Activated naive CD4-positive, alpha-beta T cell treated with anti-CD3 and anti-CD28 coated beads, Interleukin-2, amount 10 ng/mL, durations not matched to agents 7 days and 5 days (primary cell): ENCODE measurements at regions not wholly inside any gene's neighbourhood (a gene's known extent, or its start where the extent isn't known, plus 50 kb on each side); places are given as distances from the start of the nearest gene placed in this dataset.

Experiments
- CTCF ChIA-PET: fragments of 350-600 bp; sonication (Branson Sonifier 250); formaldehyde crosslinking; loops from one replicate; lab custom pipeline; 2021; ENCODE audit warnings: antibody characterized with exemption; lab: Charles Lee
- DNase-seq: peaks from one replicate; pipeline ENCODE4 v3.0.0-alpha.2; 2020
- H3K27ac Mint-ChIP-seq: one replicate; pipeline ENCODE4 v1.8.0; 2021; ENCODE audit warnings: mild to moderate bottlenecking, moderate library complexity, mixed read lengths
- H3K27me3 Mint-ChIP-seq: one replicate; pipeline ENCODE4 v1.8.0; 2021; ENCODE audit warnings: mild to moderate bottlenecking, mixed read lengths
- H3K36me3 Mint-ChIP-seq: one replicate; pipeline ENCODE4 v1.8.0; 2021; ENCODE audit warnings: mixed read lengths
- H3K4me1 Mint-ChIP-seq: one replicate; pipeline ENCODE4 v1.8.0; 2021; ENCODE audit warnings: mixed read lengths
- H3K4me3 Mint-ChIP-seq: one replicate; pipeline ENCODE4 v1.8.0; 2021; ENCODE audit warnings: mild to moderate bottlenecking, moderate library complexity, mixed read lengths
- H3K9me3 Mint-ChIP-seq: one replicate; pipeline ENCODE4 v1.8.0; 2021; ENCODE audit warnings: mixed read lengths

GRCh38 chr3:15151166-15151565, 52.2 kb upstream of the RBSN start:
- no peak for DNase-seq
- H3K27ac Mint-ChIP-seq, result no peak overlapping the region
- no peaks in the 10 kb centered on the region for H3K9me3 Mint-ChIP-seq
- peaks cover 46% of the 10 kb centered on the region for H3K27me3 Mint-ChIP-seq
- H3K36me3 Mint-ChIP-seq, result no peaks in the 10 kb centered on the region
- no peak overlapping the region for H3K4me3 Mint-ChIP-seq
- no peaks in the 10 kb centered on the region for H3K4me1 Mint-ChIP-seq
- CTCF ChIA-PET, result interaction anchor here (0.9 kb wide), 1 partner anchor 32 kb away, joined by 3 read pairs; no protein-coding TSS in a partner anchor

- Mint-ChIP-seq H3K36me3 (no peaks in the 10 kb centered on the region), H3K9me3 (no peaks in the 10 kb centered on the region), H3K4me3 (no peak overlapping the region), H3K27ac (no peak overlapping the region), H3K4me1 (no peaks in the 10 kb centered on the region), H3K27me3 (peaks cover 44% of the 10 kb centered on the region)
- no peak for DNase-seq
- CTCF ChIA-PET, result interaction anchor here (0.9 to 1.0 kb wide), 2 partner anchors 33 to 44 kb away, joined by 3 read pairs; no protein-coding TSS in a partner anchor
Measured at GRCh38 chr3:15152184-15152583, 53.2 kb upstream of the RBSN start.

DNA sequence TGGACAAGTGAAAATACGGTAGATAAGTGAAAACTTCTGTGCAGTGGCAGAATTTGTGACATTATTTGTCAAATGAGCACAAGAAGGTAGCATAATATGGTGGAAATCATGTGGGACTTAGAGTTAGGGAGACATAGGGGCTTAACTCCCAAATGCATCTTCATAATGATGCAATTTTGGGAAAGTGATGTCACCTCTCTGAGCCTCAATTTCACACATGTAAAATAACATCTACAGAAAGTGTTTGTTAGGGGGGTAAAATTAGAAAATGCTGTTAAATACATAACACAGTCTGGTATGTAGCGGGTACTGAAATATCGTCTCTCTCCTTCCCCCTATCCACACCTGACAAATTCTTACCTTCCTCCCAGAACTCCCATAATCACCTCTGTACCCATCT, 52.9 kb upstream of the CAPN7 start:
- Mint-ChIP-seq H3K36me3 (no peaks in the 10 kb centered on the region), H3K27ac (no peak overlapping the region), H3K4me3 (no peak overlapping the region), H3K9me3 (peaks cover 5% of the 10 kb centered on the region), H3K4me1 (no peaks in the 10 kb centered on the region), H3K27me3 (peaks cover 48% of the 10 kb centered on the region)
- DNase-seq, result no peak
- CTCF ChIA-PET, result no interaction called here

DNA sequence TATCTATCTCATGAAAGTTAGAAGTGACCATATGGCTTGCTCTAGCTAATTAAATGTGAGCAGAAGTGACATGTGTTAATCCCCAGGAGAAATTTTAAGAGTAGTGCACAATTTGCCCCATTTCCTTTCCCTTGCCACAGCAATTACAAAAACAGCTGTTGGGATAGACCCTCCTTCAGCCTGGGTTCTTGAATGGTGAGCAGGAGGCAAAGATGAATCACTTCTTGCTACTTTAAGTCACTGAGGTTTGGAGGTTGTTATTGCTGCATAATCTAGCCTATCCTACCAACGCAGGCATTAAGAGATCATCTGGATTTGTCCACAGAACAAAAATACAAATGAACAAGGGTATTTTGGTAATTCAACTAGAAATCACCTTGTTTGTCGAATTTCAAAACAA, 51.7 kb upstream of the CAPN7 start:
- DNase-seq, result no peak
- Mint-ChIP-seq H3K4me1 (no peaks in the 10 kb centered on the region), H3K9me3 (peaks cover 5% of the 10 kb centered on the region), H3K4me3 (no peak overlapping the region), H3K36me3 (no peaks in the 10 kb centered on the region), H3K27me3 (peaks cover 40% of the 10 kb centered on the region), H3K27ac (no peak overlapping the region)
- CTCF ChIA-PET, result no interaction called here

DNA sequence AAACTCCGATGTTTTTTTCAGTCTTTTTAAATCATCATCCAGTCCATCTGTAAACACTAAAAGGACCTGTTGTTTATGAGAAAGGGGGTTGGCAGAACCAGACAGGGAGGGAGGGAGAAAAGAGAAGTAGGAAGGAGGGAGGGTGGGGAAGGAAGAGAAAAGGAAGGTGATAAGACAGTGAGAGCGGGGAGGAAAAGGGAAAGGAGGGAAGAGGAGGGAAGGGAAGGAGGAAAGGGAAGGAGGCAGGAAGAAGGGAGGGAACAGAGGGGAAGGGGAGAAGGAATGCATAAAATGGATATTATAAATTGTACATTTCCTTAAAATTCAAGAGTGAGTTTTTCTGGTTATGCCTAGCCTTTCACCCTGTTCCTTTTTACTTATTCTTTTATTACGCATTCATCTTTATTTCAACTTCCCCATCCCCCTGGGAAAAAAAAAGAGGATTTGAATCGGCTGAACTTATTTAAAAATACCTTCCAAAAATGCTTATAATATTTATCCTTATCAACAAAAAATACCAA, 50.1 kb upstream of the CAPN7 start:
- CTCF ChIA-PET, result no interaction called here
- H3K27ac Mint-ChIP-seq, result no peak overlapping the region
- peaks cover 5% of the 10 kb centered on the region for H3K9me3 Mint-ChIP-seq
- no peak overlapping the region for H3K4me3 Mint-ChIP-seq
- H3K36me3 Mint-ChIP-seq, result no peaks in the 10 kb centered on the region
- no peaks in the 10 kb centered on the region for H3K4me1 Mint-ChIP-seq
- H3K27me3 Mint-ChIP-seq, result peaks cover 40% of the 10 kb centered on the region
- no peak for DNase-seq
